ENCODE measurements at regions not wholly inside any gene's neighbourhood (a gene's known extent, or its start where the extent isn't known, plus 50 kb on each side); places are given as distances from the start of the nearest gene placed in this dataset.

- TF ChIP-seq CTCF (conservative IDR thresholded peaks at IDR 0.05; ENCODE audit: low read depth, low read length): no peak
- Histone ChIP-seq H3K27me3 (ENCODE audit: insufficient read depth, low read depth) (no peaks in the 10 kb centered on the region), H3K4me2 (no peak overlapping the region), H3K27ac (no peak overlapping the region), H3K9ac (no peak overlapping the region), H2AFZ (ENCODE audit: low read depth) (no peak overlapping the region), H3K4me3 (IDR thresholded peaks at IDR 0.05; ENCODE audit: insufficient read depth, low read depth, low read length) (no peak overlapping the region), H3K4me1 (ENCODE audit: low read depth, poor library complexity, severe bottlenecking) (no peaks in the 10 kb centered on the region), H4K20me1 (ENCODE audit: insufficient read depth) (no peaks in the 10 kb centered on the region), H3K36me3 (ENCODE audit: insufficient read depth) (no peaks in the 10 kb centered on the region), H3K79me2 (ENCODE audit: insufficient read depth, low read depth) (no peaks in the 10 kb centered on the region)
These were observed 325.5 kb downstream of the SATB1 start for GRCh38 chr3:18099611-18100010.

GRCh38 chr3:18098960-18099587, 326.1 kb downstream of the SATB1 start:
- H3K4me2 ChIP-seq: no peak overlapping the region
- H3K27me3 ChIP-seq (ENCODE audit: insufficient read depth, low read depth): no peaks in the 10 kb centered on the region
- no peak overlapping the region for H3K4me3 ChIP-seq (IDR thresholded peaks at IDR 0.05; ENCODE audit: insufficient read depth, low read depth, low read length)
- TF ChIP-seq CTCF (conservative IDR thresholded peaks at IDR 0.05; ENCODE audit: low read depth, low read length): no peak
- H3K9ac ChIP-seq: no peak overlapping the region
- no peaks in the 10 kb centered on the region for H4K20me1 ChIP-seq (ENCODE audit: insufficient read depth)
- no peak overlapping the region for H3K27ac ChIP-seq
- H3K36me3 ChIP-seq (ENCODE audit: insufficient read depth): no peaks in the 10 kb centered on the region
- no peak overlapping the region for H2AFZ ChIP-seq (ENCODE audit: low read depth)
- H3K4me1 ChIP-seq (ENCODE audit: low read depth, poor library complexity, severe bottlenecking): no peaks in the 10 kb centered on the region
- no peaks in the 10 kb centered on the region for H3K79me2 ChIP-seq (ENCODE audit: insufficient read depth, low read depth)

DNA sequence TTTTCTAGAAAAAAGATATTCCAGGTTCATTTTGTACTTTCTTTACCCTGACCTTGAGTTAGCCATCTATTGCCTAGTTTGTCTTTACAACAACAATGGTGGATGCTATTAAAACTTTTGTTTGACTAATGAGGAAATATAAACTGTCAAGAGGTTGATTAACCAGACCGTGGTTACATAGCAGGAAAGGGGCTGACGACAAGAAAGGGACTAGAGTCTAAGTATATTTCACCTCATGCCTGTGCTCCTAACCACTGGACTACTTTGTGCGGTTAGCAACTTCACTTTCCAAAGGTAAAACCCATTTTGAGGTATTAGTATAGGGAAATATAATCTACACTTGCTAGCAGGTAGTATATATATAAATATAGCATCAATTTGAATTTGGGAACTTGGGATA, 327.1 kb downstream of the SATB1 start:
- TF ChIP-seq CTCF (conservative IDR thresholded peaks at IDR 0.05; ENCODE audit: low read depth, low read length): no peak
- H2AFZ ChIP-seq (ENCODE audit: low read depth): no peak overlapping the region
- H3K36me3 ChIP-seq (ENCODE audit: insufficient read depth): no peaks in the 10 kb centered on the region
- H3K79me2 ChIP-seq (ENCODE audit: insufficient read depth, low read depth): no peaks in the 10 kb centered on the region
- no peak overlapping the region for H3K4me2 ChIP-seq
- H4K20me1 ChIP-seq (ENCODE audit: insufficient read depth): no peaks in the 10 kb centered on the region
- H3K27me3 ChIP-seq (ENCODE audit: insufficient read depth, low read depth): no peaks in the 10 kb centered on the region
- H3K4me3 ChIP-seq (IDR thresholded peaks at IDR 0.05; ENCODE audit: insufficient read depth, low read depth, low read length): no peak overlapping the region
- no peak overlapping the region for H3K27ac ChIP-seq
- no peak overlapping the region for H3K9ac ChIP-seq
- H3K4me1 ChIP-seq (ENCODE audit: low read depth, poor library complexity, severe bottlenecking): no peaks in the 10 kb centered on the region

DNA sequence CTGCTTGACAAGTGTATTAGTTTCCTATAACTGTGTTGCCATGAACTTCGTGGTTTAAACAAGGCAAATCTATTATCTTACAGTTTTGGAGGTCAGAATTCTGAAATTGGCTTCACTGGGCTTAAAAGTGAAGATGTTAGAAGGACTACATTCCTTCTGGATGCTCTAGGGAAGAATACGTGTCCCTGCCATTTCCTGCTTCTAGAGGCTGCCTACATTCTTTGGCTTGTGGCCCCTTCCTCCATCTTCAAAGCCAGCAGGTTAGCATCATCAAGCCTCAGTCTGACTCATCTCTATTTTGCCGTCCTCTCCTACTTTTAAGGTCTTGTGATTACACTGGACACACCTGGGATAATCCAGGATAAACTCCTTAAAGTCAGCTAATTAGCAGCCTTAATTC, 327.7 kb downstream of the SATB1 start:
- no peak overlapping the region for H3K27ac ChIP-seq
- H4K20me1 ChIP-seq (ENCODE audit: insufficient read depth): no peaks in the 10 kb centered on the region

More for the DNA sequence above, 327.7 kb downstream of the SATB1 start:
- H3K36me3 ChIP-seq (ENCODE audit: insufficient read depth): no peaks in the 10 kb centered on the region
- H3K79me2 ChIP-seq (ENCODE audit: insufficient read depth, low read depth): no peaks in the 10 kb centered on the region
- H3K4me1 ChIP-seq (ENCODE audit: low read depth, poor library complexity, severe bottlenecking): no peaks in the 10 kb centered on the region
- no peak overlapping the region for H3K4me2 ChIP-seq
- no peaks in the 10 kb centered on the region for H3K27me3 ChIP-seq (ENCODE audit: insufficient read depth, low read depth)
- no peak overlapping the region for H3K4me3 ChIP-seq (IDR thresholded peaks at IDR 0.05; ENCODE audit: insufficient read depth, low read depth, low read length)
- TF ChIP-seq CTCF (conservative IDR thresholded peaks at IDR 0.05; ENCODE audit: low read depth, low read length): no peak
- H2AFZ ChIP-seq (ENCODE audit: low read depth): no peak overlapping the region
- no peak overlapping the region for H3K9ac ChIP-seq
